H1 (cell line): ENCODE measurements at regions not wholly inside any gene's neighbourhood (a gene's known extent, or its start where the extent isn't known, plus 50 kb on each side); places are given as distances from the start of the nearest gene placed in this dataset.

Source experiments
- JUND ChIP-seq: IDR thresholded peaks from 2 replicates; pipeline ENCODE4 v1.6.1; 2011; ENCODE audit warnings: mild to moderate bottlenecking, improper control_type of control experiment, low read length
- TAF7 ChIP-seq: optimal IDR thresholded peaks from 2 replicates; pipeline ENCODE3; 2011; ENCODE audit warnings: low read depth, mild to moderate bottlenecking, inconsistent platforms, low read length, moderate library complexity, borderline replicate concordance
- TBP ChIP-seq: IDR thresholded peaks from 2 replicates; pipeline ENCODE4 v1.6.1; 2011; ENCODE audit warnings: low read depth, low read length, improper control_type of control experiment
- TF ChIP-seq, protein P1 (sequence below): fragments of 300-600 bp; sonication (generic); IDR thresholded peaks from 2 replicates; pipeline ENCODE4 v1.7.1; 2012; ENCODE audit warnings: low read length, moderate library complexity, mild to moderate bottlenecking, inconsistent platforms; ENCODE audit not compliant: insufficient replicate concordance
- TF ChIP-seq, protein P2 (sequence below): IDR thresholded peaks from 2 replicates; pipeline ENCODE4 v1.6.1; 2012; ENCODE audit warnings: inconsistent platforms

DNA sequence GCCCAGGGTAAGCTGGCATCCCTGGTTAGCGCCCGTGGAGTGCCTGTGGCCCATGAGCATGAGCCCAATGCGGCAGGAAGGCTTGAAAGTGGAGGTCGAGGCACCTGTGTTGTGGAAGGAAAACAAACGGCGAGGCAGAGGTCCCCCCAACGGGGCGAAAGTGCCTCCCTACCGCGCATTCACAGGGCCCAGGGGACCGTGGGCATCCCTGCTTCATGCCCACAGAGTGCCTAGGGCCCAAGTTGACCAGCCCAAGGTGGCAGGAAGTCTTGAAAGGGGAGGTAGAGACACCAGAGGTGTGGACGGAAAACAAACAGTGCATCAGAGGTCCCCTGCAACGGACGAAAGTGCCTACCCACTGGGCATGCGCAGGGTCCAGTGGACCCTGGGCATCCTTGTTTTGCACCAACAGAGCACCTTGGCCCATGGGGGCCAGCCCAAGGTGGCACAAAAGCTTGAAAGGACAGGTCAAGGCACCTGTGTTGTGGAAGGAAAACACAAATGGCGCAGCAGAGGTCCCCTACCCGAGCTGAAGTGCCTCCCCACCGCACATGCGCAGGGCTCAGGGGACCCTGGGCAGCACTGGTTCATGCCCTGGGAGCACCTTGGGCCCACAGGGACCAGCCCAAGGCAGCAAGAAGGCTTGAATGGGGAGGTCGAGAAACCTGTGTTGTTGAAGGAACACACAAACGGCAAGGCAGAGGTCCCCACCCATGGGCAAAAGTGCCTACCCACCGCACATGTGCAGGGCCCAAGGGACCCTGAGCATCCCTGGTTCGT is 377.5 kb downstream of the ALG10 start (continued):
- TF ChIP-seq, protein P1, sequence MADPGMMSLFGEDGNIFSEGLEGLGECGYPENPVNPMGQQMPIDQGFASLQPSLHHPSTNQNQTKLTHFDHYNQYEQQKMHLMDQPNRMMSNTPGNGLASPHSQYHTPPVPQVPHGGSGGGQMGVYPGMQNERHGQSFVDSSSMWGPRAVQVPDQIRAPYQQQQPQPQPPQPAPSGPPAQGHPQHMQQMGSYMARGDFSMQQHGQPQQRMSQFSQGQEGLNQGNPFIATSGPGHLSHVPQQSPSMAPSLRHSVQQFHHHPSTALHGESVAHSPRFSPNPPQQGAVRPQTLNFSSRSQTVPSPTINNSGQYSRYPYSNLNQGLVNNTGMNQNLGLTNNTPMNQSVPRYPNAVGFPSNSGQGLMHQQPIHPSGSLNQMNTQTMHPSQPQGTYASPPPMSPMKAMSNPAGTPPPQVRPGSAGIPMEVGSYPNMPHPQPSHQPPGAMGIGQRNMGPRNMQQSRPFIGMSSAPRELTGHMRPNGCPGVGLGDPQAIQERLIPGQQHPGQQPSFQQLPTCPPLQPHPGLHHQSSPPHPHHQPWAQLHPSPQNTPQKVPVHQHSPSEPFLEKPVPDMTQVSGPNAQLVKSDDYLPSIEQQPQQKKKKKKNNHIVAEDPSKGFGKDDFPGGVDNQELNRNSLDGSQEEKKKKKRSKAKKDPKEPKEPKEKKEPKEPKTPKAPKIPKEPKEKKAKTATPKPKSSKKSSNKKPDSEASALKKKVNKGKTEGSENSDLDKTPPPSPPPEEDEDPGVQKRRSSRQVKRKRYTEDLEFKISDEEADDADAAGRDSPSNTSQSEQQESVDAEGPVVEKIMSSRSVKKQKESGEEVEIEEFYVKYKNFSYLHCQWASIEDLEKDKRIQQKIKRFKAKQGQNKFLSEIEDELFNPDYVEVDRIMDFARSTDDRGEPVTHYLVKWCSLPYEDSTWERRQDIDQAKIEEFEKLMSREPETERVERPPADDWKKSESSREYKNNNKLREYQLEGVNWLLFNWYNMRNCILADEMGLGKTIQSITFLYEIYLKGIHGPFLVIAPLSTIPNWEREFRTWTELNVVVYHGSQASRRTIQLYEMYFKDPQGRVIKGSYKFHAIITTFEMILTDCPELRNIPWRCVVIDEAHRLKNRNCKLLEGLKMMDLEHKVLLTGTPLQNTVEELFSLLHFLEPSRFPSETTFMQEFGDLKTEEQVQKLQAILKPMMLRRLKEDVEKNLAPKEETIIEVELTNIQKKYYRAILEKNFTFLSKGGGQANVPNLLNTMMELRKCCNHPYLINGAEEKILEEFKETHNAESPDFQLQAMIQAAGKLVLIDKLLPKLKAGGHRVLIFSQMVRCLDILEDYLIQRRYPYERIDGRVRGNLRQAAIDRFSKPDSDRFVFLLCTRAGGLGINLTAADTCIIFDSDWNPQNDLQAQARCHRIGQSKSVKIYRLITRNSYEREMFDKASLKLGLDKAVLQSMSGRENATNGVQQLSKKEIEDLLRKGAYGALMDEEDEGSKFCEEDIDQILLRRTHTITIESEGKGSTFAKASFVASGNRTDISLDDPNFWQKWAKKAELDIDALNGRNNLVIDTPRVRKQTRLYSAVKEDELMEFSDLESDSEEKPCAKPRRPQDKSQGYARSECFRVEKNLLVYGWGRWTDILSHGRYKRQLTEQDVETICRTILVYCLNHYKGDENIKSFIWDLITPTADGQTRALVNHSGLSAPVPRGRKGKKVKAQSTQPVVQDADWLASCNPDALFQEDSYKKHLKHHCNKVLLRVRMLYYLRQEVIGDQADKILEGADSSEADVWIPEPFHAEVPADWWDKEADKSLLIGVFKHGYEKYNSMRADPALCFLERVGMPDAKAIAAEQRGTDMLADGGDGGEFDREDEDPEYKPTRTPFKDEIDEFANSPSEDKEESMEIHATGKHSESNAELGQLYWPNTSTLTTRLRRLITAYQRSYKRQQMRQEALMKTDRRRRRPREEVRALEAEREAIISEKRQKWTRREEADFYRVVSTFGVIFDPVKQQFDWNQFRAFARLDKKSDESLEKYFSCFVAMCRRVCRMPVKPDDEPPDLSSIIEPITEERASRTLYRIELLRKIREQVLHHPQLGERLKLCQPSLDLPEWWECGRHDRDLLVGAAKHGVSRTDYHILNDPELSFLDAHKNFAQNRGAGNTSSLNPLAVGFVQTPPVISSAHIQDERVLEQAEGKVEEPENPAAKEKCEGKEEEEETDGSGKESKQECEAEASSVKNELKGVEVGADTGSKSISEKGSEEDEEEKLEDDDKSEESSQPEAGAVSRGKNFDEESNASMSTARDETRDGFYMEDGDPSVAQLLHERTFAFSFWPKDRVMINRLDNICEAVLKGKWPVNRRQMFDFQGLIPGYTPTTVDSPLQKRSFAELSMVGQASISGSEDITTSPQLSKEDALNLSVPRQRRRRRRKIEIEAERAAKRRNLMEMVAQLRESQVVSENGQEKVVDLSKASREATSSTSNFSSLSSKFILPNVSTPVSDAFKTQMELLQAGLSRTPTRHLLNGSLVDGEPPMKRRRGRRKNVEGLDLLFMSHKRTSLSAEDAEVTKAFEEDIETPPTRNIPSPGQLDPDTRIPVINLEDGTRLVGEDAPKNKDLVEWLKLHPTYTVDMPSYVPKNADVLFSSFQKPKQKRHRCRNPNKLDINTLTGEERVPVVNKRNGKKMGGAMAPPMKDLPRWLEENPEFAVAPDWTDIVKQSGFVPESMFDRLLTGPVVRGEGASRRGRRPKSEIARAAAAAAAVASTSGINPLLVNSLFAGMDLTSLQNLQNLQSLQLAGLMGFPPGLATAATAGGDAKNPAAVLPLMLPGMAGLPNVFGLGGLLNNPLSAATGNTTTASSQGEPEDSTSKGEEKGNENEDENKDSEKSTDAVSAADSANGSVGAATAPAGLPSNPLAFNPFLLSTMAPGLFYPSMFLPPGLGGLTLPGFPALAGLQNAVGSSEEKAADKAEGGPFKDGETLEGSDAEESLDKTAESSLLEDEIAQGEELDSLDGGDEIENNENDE: no peak
- TF ChIP-seq TAF7 (no peak), JUND (no peak), TBP (no peak)
- TF ChIP-seq, protein P2, sequence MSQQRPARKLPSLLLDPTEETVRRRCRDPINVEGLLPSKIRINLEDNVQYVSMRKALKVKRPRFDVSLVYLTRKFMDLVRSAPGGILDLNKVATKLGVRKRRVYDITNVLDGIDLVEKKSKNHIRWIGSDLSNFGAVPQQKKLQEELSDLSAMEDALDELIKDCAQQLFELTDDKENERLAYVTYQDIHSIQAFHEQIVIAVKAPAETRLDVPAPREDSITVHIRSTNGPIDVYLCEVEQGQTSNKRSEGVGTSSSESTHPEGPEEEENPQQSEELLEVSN: no peak
